Right lobe of liver (tissue), 4 donors: ENCODE measurements at regions not wholly inside any gene's neighbourhood (a gene's known extent, or its start where the extent isn't known, plus 50 kb on each side); places are given as distances from the start of the nearest gene placed in this dataset.
"Not testable (repeated sequence)": the region's sequence is repeated elsewhere in the genome, so short reads cannot be mapped to it uniquely, and the experiment has no call there.

Experiments used
- POLR2A ChIP-seq: fragments of 450-650 bp; IDR thresholded peaks from one replicate; pipeline ENCODE4 v1.6.1; 2017; ENCODE audit warnings: antibody characterized with exemption, mild to moderate bottlenecking
- TF ChIP-seq, protein P1 (sequence below), 4 donors: fragments of 200-600 bp in 3 of 4; fragments of 450-650 bp in 1 of 4; IDR thresholded peaks; one replicate each; pipeline versions ENCODE4 v1.5.1 to v1.8.0; 2016 to 2022; ENCODE audit warnings: antibody characterized with exemption in 4 of 4, mild to moderate bottlenecking in 2 of 4
- donor health status: DM: no; HTN: no; CAD: no.
- donor health status: DM: no; HTN: no; CAD: no.
- donor health status: DM: no; HTN: yes; CAD: no.

DNA sequence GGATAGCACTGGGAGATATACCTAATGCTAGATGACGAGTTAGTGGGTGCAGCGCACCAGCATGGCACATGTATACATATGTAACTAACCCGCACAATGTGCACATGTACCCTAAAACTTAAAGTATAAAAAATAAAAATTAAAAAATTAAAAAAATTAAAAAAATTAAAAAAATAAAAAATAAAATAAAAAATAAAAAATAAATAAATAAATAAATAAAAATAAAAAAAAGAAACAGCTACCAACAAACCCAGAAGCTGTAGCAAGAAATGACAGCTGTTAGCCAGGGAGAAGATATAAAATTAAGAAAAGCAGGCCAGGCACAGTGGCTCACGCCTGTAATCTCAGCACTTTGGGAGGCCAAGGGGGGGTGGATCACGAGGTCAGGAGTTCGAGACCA lies 361.3 kb upstream of the ATP11B start:
- TF ChIP-seq, protein P1, sequence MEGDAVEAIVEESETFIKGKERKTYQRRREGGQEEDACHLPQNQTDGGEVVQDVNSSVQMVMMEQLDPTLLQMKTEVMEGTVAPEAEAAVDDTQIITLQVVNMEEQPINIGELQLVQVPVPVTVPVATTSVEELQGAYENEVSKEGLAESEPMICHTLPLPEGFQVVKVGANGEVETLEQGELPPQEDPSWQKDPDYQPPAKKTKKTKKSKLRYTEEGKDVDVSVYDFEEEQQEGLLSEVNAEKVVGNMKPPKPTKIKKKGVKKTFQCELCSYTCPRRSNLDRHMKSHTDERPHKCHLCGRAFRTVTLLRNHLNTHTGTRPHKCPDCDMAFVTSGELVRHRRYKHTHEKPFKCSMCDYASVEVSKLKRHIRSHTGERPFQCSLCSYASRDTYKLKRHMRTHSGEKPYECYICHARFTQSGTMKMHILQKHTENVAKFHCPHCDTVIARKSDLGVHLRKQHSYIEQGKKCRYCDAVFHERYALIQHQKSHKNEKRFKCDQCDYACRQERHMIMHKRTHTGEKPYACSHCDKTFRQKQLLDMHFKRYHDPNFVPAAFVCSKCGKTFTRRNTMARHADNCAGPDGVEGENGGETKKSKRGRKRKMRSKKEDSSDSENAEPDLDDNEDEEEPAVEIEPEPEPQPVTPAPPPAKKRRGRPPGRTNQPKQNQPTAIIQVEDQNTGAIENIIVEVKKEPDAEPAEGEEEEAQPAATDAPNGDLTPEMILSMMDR (IDR thresholded peaks at IDR 0.05) = not testable (repeated sequence)
- TF ChIP-seq POLR2A = not testable (repeated sequence)
